Astrocyte (in vitro differentiated cells and primary cell): ENCODE measurements at regions not wholly inside any gene's neighbourhood (a gene's known extent, or its start where the extent isn't known, plus 50 kb on each side); places are given as distances from the start of the nearest gene placed in this dataset.

ENCODE experiments used
- CTCF ChIP-seq: IDR thresholded peaks from 2 replicates; pipeline ENCODE4 v1.5.1; 2011; ENCODE audit warnings: low read depth, mild to moderate bottlenecking, inconsistent platforms, low read length, moderate library complexity; ENCODE audit not compliant: insufficient read depth
- EZH2 ChIP-seq: IDR thresholded peaks from 2 replicates; pipeline ENCODE4 v1.6.1; 2012; ENCODE audit warnings: mild to moderate bottlenecking, low read length, inconsistent platforms; ENCODE audit not compliant: insufficient read depth

GRCh38 chr16:73883126-73883525 lies 413.5 kb upstream of the PSMD7 start:
- no peak for TF ChIP-seq CTCF
- no peak for TF ChIP-seq EZH2
